B cell (primary cell): ENCODE measurements at regions not wholly inside any gene's neighbourhood (a gene's known extent, or its start where the extent isn't known, plus 50 kb on each side); places are given as distances from the start of the nearest gene placed in this dataset.

Source experiments
- CTCF ChIP-seq: fragments of 200-600 bp; IDR thresholded peaks from one replicate; pipeline ENCODE4 v1.8.0; 2022; ENCODE audit warnings: antibody characterized with exemption, mild to moderate bottlenecking
- EZH2 ChIP-seq: IDR thresholded peaks from 2 replicates; pipeline ENCODE4 v1.6.1; 2012; ENCODE audit warnings: borderline replicate concordance, low read depth, mild to moderate bottlenecking, moderate library complexity, low read length; ENCODE audit not compliant: insufficient read depth, poor library complexity, severe bottlenecking

- TF ChIP-seq CTCF (no peak), EZH2 (no peak)
Measured at GRCh38 chr5:54772231-54772630, 213.2 kb downstream of the ESM1 start.
